HG03521 (cell line): ENCODE measurements at regions not wholly inside any gene's neighbourhood (a gene's known extent, or its start where the extent isn't known, plus 50 kb on each side); places are given as distances from the start of the nearest gene placed in this dataset.
"Not testable (repeated sequence)": the region's sequence is repeated elsewhere in the genome, so short reads cannot be mapped to it uniquely, and the experiment has no call there.

ENCODE experiments used
- ATAC-seq: cut with Tn5 transposase; IDR thresholded peaks from one replicate; pipeline ENCODE4 v1.9.1; 2021; ENCODE audit warnings: mild to moderate bottlenecking, moderate library complexity; ENCODE audit not compliant: unreplicated experiment

DNA sequence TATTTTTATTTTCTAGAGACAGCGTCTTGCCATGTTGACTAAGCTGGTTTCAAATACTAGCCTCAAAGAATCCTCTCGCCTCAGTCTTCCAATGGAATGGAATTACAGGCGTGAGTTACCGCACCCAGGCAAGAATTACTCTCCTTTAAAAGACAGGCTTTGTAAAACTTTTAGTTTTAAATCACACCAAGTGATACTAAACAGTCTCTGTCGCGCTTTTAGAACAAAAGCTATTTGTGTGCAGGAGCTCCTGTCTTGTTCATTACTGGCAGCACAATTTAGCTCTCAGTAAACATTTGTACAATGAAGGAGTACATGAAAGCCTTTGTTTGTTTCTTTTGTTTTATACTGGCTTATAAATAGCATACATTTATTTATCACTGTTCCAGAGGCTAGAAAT, 1719.2 kb upstream of the PIK3C3 start:
- ATAC-seq, result no peak

DNA sequence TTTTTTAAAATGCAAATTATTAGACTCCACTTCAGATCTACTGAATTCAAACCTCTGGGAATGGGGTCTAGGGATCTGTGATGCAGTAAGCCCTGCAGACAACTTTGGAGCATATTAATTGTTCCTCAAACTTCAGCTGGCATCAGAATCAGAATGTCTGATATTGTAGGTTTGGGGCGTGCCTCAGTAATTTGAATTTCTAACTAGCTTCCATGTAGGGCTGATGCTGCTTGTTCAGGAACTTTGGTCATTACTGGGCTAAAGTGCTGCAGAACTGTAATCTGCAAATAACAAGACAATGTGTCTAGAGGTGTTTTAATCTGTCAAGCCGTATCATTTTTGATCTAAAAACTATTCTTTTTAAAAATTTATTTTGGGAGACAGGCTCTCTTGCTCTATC, 1719.7 kb upstream of the PIK3C3 start:
- no peak for ATAC-seq

DNA sequence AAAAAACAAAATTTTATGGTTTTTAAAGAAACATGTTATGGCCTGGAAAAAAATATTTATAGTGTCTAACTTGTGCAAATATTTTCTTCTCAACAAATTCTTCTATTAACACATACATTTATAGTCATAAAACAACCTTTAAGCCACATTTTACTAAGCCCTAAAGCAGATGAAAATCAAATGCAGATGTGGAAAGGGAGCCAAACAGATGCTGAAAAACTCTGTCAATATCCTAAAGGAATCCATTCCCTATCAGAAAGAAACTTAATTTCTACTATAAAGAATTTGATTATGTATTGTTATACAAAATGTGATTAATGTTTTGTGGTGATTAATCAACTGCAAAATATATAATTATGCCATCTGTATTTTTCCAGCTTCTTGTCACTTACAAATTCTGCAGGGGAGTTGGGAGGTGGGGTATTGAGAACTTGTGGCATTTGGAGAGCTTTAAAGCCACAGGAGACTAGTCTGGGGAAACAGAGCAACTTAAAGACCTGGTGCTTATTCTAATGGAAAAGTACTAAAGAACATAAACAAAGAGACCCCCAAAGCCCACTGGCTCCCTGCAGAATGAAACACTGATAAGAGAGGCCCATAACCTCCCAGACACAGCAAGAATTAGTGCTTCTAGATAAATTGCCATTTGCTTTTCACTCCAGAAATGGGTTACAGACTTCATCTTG, 1721.0 kb upstream of the PIK3C3 start:
- no peak for ATAC-seq

DNA sequence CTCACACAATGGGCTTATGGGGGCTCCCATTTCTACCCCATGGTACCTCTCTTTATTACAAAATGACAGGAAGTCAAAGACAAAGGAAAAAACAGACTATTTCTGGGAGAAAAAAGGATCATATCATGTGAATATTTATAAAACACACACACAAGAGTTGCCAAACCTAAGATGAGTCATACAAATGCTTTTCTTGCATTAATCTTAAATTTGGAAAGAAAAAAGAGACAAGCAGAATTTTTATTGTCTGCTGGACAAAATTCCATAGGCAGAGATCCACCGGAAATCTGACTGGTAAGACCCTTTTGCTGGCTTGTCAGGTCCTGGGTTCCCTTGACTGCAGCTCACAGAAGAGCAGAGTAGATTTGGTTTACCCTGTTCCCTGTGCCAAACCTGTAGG, 1732.3 kb upstream of the PIK3C3 start:
- ATAC-seq, result no peak

DNA sequence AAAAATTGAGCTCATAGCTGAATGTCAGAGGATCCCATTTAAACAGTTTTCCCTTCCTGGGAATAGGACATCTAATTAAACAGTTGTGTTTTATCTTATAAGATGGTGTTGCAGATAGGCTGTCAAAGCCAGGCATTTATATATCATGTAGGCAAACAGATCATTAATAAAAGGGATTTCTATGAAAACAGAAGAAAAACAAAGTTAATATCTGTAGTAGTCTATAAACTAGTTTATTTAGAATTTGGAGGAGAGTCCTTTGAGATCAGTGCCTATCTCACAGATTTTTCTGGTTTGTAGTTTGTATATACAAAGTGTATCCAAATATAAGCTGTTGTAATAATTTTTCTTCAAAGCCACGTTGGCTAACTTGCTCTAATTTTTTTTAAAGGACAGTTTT, 1738.2 kb upstream of the PIK3C3 start:
- ATAC-seq, result no peak

DNA sequence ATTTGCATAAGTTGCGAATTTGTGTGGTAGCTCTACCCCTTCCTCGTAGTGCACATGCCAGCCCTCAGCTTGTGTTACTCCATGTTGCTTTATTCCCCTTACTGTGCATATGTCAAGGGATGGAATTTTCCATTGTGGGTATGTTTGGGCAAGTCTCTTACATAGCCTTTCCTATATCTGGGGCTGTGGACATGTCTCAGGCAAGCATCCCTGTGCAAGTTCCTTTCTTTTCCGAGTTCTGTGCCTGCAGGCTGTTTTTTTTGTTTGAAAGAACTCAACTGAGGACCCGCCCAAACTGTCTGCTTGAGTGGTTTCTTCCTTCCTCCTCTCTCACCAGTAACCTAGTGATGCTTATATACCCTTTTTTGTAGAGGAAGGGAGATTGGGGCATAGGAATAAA, 1739.1 kb upstream of the PIK3C3 start:
- no peak for ATAC-seq

DNA sequence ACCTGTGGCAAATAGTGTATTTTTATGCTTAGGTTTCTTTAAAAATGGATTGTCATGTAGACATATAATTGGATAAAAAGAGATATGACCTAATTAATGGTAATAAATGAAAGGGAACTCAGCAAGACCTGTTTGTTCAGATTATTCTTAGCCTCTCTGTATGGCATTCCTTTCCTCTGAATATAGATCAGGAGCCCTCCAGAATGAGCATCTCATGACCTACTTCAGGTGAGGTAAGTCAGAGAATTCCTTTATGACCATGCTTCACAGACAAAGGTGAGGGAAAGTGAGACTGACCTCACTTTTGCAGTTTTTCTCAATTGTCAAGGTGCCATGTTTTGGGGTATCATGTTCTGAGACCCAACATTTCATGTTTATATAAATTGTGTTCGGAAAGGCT, 1744.3 kb upstream of the PIK3C3 start:
- no peak for ATAC-seq

DNA sequence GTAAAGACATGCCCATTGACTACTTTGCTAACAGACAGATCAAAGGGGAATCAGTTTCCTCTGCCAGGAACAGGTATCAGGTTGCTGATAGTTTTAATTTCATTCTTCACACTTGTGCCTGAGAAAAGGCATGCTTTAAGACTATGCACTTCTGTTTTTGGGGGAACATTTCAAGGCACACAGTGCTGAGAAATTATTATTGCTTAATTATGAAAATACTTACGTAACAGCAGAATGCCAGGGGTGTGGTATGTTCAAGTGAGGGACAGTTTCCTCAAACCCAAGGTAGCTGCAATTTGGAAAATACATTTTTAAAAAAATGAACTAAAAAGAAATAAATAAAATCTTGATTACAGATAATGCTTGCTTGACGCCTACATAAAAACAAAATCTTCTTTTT, 1746.1 kb upstream of the PIK3C3 start:
- no peak for ATAC-seq

DNA sequence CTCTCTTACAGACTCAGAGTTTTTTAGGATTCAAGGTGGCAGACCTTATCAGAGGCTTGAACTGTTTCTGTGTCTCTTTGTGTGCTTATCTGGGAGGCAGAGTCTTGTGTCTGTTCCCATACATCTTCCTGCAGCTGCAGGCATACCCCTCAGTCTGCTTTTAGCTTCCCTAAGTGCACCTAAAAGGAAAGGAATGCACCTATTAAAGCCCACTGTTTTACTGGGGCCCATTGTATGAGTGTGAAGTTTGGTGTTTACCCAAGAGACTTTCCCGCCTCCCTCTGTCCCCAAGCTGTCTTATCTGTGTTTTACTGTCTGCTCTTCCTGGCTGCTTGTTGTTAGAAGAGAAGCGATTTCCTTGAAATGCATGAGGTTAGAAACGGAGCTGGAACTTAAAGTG, 1757.3 kb upstream of the PIK3C3 start:
- ATAC-seq, result no peak

DNA sequence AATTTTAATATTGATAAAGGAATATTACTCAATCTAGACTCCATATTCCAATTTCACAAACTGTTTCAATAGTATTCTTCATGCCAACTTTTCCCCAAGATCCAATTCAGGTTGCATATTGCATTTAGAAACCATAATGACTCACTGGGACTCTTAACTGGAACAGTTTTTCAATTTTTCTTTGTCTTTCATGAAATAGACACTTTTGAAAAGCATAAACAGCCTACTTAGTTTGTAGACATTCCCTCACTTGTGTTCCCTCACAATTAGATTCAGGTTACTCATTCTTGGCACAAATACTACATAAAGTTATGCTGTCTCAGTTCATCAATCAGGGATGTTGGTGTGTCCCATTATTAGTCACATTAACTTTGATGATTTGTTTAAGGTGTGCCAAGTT, 1768.4 kb upstream of the PIK3C3 start:
- no peak for ATAC-seq

DNA sequence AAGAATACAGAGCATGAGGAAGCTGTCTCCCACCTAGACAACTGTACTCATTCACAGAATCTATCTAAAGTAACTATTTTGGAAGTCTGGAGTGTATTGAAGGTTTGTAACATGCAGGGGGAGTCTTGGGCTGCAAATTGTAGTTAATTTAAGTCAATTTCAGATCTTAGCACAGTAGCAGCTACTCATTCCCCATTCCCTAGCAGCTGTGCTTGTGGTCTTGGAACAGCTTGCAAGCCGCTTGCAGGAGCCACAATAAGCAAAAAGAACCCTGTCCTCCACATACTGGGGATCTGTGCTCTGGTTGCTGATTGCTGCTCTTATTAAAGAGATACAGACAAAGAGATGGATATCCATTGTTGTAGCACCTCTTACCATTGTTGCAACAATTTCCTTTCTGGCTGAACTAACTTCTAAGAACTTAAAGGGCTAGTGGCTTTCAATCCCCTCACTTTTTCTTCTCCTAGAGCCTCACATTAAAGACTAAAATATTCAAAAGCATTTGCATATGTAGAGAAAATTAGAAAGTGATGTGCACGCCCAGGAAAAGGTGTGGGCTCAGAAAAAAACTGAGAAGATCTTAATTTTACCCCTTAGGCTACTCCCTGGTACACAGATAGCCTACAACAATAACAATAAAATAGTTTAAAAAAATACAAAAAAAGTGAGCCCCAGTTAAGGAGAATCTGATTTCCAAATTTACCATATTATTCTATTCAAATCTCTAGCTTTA, 1775.1 kb upstream of the PIK3C3 start:
- no peak for ATAC-seq

DNA sequence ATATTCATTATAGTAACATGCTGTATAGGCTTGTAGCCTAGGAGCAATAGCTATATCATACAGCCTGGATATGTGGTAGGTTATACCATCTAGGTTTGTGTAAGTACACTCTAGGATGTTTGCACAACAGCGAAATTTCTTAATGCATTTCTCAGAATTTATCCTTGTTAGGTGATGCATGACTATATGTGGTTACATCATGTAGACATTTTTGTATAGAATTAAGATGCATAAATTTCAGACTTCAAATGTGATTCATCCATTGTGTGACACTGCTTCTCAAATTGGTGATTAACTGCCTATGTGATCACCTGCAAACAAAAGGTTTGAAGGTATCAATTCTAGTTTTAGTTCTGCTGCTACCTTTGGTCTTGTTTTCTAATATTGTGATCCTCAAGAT, 1787.0 kb upstream of the PIK3C3 start:
- no peak for ATAC-seq

DNA sequence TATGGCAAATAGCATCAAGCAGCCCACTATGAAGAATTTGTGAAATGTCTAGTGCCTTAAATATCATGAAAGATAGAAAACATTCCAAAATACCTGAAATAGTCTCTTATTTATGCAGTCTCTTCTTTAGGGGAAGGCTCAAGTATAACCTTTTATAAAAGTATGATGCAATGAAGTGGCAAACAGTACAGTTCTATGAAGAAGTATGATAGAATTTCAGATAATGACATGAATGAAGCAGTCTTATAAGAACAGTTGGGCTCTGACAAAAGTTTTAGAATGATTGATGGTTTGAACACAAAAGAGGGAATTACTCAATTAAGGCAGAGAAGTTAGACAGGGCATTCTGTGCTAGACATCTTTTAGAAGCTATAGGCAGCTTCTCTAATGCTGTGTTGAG, 1791.8 kb upstream of the PIK3C3 start:
- no peak for ATAC-seq

DNA sequence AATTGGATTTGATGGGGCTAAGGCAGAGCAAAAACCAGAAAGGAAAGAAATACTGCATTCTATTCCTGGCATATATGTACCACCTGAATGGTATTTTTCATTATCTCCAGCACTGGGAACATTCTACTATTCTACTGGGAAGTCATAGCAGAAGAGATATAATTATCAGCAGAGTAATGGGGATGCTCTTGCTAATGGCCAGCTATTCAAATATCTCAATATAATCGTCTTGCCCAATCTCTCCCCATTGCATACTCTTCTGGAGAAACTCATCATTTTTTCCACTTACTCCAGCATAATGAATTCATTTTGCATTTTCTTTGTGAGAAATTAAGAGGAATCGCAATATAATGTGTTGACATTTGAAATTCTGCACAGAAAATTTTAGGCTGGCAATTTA, 1794.7 kb upstream of the PIK3C3 start:
- no peak for ATAC-seq

DNA sequence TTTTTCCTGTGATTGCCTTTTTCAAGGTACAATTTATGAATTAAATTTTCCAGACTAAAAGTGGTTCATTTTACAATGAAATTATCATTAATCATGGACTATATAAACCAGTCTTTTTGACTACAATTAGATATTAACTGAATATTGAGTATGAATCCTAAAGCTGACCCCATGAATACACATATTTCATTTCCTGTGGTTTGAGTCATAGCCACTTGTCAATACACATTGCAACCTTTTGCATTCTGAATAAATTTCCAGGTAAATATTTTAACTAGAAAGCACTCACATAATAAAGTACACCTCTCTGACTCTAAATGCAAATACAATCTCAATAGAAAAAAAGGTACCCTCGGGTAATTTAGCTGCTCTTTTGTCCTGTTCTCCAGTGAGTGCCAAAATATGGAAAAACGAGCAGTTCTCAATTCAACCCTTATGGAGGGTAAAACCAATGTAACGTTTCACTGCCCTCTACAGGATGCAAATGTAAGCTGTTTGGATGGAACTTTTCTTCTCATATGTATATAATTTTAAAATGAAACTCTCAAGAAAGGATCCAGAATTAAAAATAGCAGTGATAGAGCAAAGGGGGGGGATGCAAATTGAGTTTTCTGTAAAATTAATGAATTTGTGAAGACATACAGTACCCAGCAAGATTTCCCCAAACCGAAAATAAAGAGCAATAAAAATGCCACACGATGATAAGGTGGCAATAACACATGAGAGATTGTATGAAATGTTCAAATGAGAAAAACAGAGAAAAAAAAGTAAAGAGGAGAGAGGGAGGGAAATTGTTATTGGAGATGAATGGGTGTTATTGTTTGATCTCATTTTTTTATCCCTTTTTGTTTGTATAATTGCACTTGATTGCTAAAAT, 1795.7 kb upstream of the PIK3C3 start:
- no peak for ATAC-seq

DNA sequence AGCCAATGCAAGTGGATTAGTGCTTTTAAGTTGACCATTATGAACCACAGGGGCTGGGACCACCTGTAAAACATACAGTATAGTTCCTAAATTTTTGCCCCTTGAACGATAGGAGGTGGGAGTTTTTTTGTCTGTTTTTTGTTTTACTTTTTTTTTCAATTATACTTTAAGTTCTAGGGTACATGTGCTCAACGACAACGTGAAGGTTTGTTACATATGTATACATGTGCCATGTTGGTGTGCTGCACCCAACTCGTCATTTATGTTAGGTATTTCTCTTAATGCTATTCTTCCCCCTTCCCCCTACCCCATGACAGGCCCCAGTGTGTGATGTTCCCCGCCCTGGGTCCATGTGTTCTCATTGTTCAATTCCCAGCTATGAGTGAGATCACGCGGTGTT, 1797.9 kb upstream of the PIK3C3 start:
- ATAC-seq, result no peak

DNA sequence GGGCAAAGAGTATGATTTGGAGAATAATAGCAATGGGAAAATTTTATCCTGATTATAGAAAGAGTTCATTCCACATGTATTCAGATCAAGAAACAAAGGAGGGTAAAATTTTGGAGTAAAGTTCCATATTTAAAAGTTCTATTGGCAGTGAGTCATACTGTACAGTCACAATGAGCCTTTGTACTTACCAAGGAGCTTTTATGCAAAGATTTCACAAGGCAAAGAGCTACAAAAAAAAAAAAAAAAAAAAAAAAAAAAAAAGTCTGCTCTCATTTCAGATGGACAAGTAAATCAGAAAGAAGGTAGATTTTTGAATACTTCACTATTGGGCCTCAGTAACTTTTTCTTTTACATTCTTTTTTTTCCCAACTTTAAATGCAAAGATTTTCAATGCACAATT, 1802.2 kb upstream of the PIK3C3 start:
- no peak for ATAC-seq

DNA sequence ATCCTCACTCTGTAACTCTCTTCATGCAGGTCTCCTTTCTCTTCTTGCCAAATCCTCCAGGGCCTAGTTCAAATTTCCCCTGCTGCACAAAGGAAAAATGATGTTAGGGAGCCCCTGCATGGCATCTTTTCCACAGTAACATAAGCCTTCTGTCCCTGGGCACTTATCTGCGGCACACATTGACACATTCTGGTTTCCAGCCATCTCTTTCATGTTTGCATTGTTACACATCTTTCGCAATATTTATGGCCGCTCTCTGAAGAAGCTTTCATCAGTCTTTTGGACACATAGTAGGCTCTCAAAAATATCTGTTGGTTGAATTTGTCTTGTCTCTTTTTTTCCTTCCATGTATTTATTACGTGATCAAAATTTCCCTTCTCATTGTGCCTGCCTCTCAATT, 1806.1 kb upstream of the PIK3C3 start:
- no peak for ATAC-seq

DNA sequence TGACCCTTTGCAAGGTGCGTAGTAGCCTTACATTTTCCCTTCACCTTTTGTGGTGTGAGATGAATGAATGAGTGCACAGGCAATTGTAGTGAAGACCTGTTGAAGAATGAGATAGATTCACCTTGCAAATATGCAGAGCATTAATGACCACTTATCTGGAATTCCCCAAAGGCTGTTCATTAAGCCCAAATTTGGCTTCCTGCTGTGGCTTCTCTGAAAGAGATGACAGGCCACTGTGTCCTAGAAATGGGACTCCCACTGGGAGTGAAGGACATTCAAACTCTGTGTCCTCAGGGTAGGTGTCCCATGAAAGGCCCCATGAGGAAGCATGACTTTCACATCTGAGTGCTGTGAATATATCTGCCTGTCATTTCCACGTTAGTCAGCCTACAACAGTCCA, 1821.8 kb upstream of the PIK3C3 start:
- no peak for ATAC-seq

DNA sequence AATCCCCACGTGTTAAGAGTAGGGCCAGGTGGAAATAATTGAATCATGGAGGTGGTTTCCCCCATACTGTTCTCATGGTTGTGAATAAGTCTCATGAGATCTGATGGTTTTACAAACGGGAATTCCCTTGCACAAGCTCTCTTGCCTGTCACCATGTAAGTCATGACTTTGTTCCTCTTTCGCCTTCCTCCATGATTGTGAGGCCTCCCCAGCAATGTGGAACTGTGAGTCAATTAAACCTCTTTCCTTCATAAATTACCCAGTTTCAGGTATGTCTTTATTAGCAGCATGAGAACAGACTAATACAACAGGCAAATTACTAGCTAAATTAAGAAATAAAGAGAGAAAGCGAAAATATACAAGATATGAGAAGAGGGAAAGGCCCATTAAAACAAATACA, 1822.6 kb upstream of the PIK3C3 start:
- not testable (repeated sequence) for ATAC-seq

DNA sequence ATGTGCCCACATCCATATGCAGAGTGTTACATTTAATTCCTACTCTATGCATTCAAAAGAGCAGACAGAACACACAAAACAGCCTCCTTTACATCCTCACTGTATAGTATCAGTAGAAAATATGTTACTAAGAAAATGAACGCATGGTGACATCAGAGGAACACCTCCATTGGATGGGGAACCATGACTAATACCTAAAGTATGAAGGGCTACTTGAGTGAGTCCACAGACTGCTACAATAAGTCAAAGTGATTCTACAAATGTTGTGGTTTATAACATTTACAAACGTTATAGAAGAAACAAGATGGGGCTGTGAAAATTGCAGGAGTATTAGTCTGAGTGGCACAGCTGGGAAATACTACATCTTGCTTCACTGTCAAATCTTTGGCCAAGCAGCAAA, 1830.9 kb upstream of the PIK3C3 start:
- ATAC-seq, result no peak
